Kidney (tissue), 13 donors: ENCODE measurements at regions not wholly inside any gene's neighbourhood (a gene's known extent, or its start where the extent isn't known, plus 50 kb on each side); places are given as distances from the start of the nearest gene placed in this dataset.
A peak's percentile ranks its signal among the peaks of the same experiment; 100 is the strongest.

Experiments
- DNase-seq, 5 donors: peaks; one replicate each; pipeline ENCODE4 v3.0.0-alpha.2; 2013 to 2020
- FAIRE-seq: peaks from 2 replicates; lab custom pipeline; 2012; peaks lifted over from hg19 to GRCh38; lab: Jason Lieb, UNC
- H3K27ac ChIP-seq, 2 donors: one replicate each; pipeline ENCODE4 v1.7.0; 2013; ENCODE audit warnings: low read depth in 2 of 2, low read length in 2 of 2, inconsistent platforms in 1 of 2
- H3K27me3 ChIP-seq: one replicate; pipeline ENCODE4 v1.7.1; 2013; ENCODE audit warnings: low read length, inconsistent platforms; ENCODE audit not compliant: control insufficient read depth, insufficient read depth
- H3K36me3 ChIP-seq, 3 donors: one replicate each; pipeline versions ENCODE4 v1.7.0 to v1.7.1; 2013; ENCODE audit warnings: low read length in 3 of 3, control low read depth in 1 of 3, inconsistent platforms in 1 of 3; ENCODE audit not compliant: insufficient read depth in 3 of 3, control insufficient read depth in 2 of 3
- H3K4me1 ChIP-seq, 3 donors: one replicate each; pipeline versions ENCODE4 v1.7.0 to v1.7.1; 2013; ENCODE audit warnings: low read length in 3 of 3, inconsistent platforms in 1 of 3, low read depth in 1 of 3; ENCODE audit not compliant: control insufficient read depth in 2 of 3, insufficient read depth in 2 of 3
- H3K4me3 ChIP-seq, 3 donors: one replicate each; pipeline versions ENCODE4 v1.7.0 to v1.8.1; 2013; ENCODE audit warnings: low read length in 3 of 3, control low read depth in 1 of 3, inconsistent platforms in 1 of 3
- H3K9ac ChIP-seq, 3 donors: one replicate each; pipeline versions ENCODE4 v1.7.0 to v1.7.1; 2013; ENCODE audit warnings: low read length in 3 of 3, control low read depth in 1 of 3, inconsistent platforms in 1 of 3
- H3K9me3 ChIP-seq, 3 donors: one replicate each; pipeline versions ENCODE4 v1.7.0 to v1.7.1; 2013; ENCODE audit warnings: low read length in 3 of 3, control low read depth in 1 of 3, inconsistent platforms in 1 of 3; ENCODE audit not compliant: control insufficient read depth in 2 of 3, insufficient read depth in 1 of 3
- intact Hi-C: fragments of 100-400 bp; cut with DNase I; formaldehyde crosslinking; loops from one replicate; pipeline ENCODE4 v1.11.1; 2022
- TF ChIP-seq, protein P1 (sequence below): IDR thresholded peaks from 3 replicates; pipeline ENCODE4 v1.5.1; 2012; ENCODE audit warnings: mild to moderate bottlenecking, moderate library complexity, borderline replicate concordance; ENCODE audit not compliant: insufficient read depth; ENCODE audit errors: extremely low read depth
- donor health status: control.
- donor health status: control.
- donor health status: control.
- donor health status: control.
- donor health status: control.
- donor health status: DM: yes; HTN: yes; CAD: no.
- donor health status: Normal renal cell carcinoma (clear cell type).

DNA sequence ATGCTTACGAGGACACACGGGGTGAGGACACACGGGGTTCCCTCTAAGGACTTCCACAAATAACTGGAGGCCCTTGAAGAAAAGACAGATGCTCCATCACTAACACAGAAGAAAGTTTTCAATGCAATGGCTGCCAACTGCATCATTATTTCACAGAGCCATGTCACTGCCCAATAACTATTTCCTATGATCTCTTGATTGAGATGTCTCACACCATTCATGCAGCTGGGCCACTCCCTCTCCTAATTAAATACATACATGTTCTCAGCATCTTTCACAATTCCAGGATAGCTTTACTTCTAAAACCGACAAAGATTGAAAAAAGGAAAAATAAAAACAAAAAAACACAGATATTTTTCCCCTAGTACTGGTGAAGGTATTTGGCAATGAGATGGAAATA is 650.8 kb downstream of the SEMA5A start:
- no peak overlapping the region for H3K27ac ChIP-seq
- TF ChIP-seq, protein P1, sequence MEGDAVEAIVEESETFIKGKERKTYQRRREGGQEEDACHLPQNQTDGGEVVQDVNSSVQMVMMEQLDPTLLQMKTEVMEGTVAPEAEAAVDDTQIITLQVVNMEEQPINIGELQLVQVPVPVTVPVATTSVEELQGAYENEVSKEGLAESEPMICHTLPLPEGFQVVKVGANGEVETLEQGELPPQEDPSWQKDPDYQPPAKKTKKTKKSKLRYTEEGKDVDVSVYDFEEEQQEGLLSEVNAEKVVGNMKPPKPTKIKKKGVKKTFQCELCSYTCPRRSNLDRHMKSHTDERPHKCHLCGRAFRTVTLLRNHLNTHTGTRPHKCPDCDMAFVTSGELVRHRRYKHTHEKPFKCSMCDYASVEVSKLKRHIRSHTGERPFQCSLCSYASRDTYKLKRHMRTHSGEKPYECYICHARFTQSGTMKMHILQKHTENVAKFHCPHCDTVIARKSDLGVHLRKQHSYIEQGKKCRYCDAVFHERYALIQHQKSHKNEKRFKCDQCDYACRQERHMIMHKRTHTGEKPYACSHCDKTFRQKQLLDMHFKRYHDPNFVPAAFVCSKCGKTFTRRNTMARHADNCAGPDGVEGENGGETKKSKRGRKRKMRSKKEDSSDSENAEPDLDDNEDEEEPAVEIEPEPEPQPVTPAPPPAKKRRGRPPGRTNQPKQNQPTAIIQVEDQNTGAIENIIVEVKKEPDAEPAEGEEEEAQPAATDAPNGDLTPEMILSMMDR = no peak
- H3K4me1 ChIP-seq = no peaks in the 10 kb centered on the region
- no peak overlapping the region for H3K9ac ChIP-seq
- intact Hi-C loops = no loop called here
- no peaks in the 10 kb centered on the region for H3K27me3 ChIP-seq
- no peaks in the 10 kb centered on the region for H3K36me3 ChIP-seq
- no peaks in the 10 kb centered on the region for H3K9me3 ChIP-seq
- H3K4me3 ChIP-seq = no peak overlapping the region
- FAIRE-seq (no peak), DNase-seq (no peak)

DNA sequence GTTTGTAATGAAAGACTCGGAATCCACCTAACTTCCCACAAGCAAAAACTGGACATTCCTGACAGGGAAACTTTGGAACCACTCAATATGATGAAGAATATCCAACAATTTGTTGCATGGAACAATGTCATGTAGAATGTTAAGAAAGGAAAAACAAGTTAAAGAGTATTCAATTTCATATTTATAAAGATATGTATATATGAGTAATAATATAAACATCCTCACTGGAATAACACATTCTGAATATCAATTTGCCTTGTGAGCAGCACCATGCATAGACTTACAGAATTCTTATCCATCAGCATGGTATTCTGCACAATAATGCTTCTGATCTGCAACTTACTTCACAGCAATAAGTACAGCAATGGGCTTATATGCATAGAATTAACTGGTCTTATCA is 650.3 kb downstream of the SEMA5A start:
- Histone ChIP-seq H3K36me3 (no peaks in the 10 kb centered on the region), H3K9ac (no peak overlapping the region), H3K4me3 (no peak overlapping the region), H3K27me3 (no peaks in the 10 kb centered on the region), H3K27ac (no peak overlapping the region), H3K4me1 (no peaks in the 10 kb centered on the region), H3K9me3 (no peaks in the 10 kb centered on the region)
- DNase-seq (no peak), FAIRE-seq (no peak)
- intact Hi-C loops = no loop called here
- TF ChIP-seq, protein P1 = no peak

DNA sequence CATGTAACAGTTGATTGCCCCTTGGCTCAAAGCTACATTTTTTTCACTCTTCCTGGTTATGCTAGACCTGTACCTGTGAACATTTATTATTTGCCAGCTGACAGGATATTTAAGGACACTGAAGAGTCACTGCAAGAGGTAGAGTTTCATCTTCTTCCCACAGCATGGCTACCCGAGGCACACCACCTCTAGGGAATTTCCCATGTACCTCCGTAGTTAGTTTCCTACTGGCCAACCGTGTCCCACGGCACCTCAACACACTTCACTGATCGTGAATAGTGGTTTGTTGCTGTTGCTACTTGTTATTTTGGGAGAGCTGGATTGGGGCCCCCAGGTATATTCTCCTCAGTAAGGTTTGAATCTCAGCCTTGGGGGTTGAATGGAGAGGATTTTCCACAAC is 648.6 kb downstream of the SEMA5A start:
- intact Hi-C loops = no loop called here

More for the DNA sequence above, 648.6 kb downstream of the SEMA5A start:
- Histone ChIP-seq H3K9ac (no peak overlapping the region), H3K4me3 (no peak overlapping the region), H3K9me3 (no peaks in the 10 kb centered on the region), H3K27ac (no peak overlapping the region), H3K27me3 (no peaks in the 10 kb centered on the region), H3K4me1 (no peaks in the 10 kb centered on the region), H3K36me3 (no peaks in the 10 kb centered on the region)
- no peak for FAIRE-seq
- TF ChIP-seq, protein P1 = no peak
- peak in 1 of 5 donors; percentile 4 for DNase-seq
